ENCODE measurements at regions not wholly inside any gene's neighbourhood (a gene's known extent, or its start where the extent isn't known, plus 50 kb on each side); places are given as distances from the start of the nearest gene placed in this dataset.

DNA sequence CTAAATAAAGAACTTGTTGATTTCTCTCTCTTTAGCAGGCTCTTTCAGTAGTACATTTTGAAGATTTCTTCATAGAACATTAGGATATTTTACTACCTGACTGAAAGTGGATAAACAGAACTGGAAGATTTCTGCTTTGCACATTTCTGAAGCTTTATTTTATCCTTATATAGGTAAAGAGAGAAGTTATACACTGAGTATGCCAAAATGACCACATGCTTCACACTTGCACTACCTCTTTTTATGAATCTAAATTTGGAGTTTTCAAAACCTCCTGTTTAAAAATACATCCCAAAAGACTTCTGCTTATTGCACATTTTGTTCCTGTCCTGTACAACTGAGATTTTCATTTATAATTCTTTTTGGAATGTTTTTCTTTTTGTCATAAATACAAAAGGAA is 197.4 kb upstream of the PRPS1L1 start:
- TF ChIP-seq, protein P1, sequence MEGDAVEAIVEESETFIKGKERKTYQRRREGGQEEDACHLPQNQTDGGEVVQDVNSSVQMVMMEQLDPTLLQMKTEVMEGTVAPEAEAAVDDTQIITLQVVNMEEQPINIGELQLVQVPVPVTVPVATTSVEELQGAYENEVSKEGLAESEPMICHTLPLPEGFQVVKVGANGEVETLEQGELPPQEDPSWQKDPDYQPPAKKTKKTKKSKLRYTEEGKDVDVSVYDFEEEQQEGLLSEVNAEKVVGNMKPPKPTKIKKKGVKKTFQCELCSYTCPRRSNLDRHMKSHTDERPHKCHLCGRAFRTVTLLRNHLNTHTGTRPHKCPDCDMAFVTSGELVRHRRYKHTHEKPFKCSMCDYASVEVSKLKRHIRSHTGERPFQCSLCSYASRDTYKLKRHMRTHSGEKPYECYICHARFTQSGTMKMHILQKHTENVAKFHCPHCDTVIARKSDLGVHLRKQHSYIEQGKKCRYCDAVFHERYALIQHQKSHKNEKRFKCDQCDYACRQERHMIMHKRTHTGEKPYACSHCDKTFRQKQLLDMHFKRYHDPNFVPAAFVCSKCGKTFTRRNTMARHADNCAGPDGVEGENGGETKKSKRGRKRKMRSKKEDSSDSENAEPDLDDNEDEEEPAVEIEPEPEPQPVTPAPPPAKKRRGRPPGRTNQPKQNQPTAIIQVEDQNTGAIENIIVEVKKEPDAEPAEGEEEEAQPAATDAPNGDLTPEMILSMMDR (conservative IDR thresholded peaks at IDR 0.05; ENCODE audit: low read length), result no peak
- no peak for TF ChIP-seq EZH2phosphoT487 (IDR thresholded peaks at IDR 0.05; ENCODE audit: borderline replicate concordance, low read depth, low read length)
